B cell (primary cell): ENCODE measurements at regions not wholly inside any gene's neighbourhood (a gene's known extent, or its start where the extent isn't known, plus 50 kb on each side); places are given as distances from the start of the nearest gene placed in this dataset.

Experiments used
- ATAC-seq: fragments of 200-7000 bp; cut with Tn5 transposase; one replicate; pipeline ENCODE4 v1.10.0; 2021; ENCODE audit warnings: low read depth, mild to moderate bottlenecking, moderate number of reproducible peaks, moderate library complexity
- CTCF ChIA-PET: fragments of 350-600 bp; sonication (Branson Sonifier 250); formaldehyde crosslinking; loops from one replicate; lab custom pipeline; 2021; ENCODE audit warnings: antibody characterized with exemption, inconsistent platforms; lab: Charles Lee
- POLR2A ChIA-PET: fragments of 350-600 bp; sonication (Branson Sonifier 250); formaldehyde crosslinking; loops from one replicate; lab custom pipeline; 2021; ENCODE audit warnings: antibody characterized with exemption; lab: Charles Lee
- DNase-seq: peaks from one replicate; pipeline ENCODE4 v3.0.0; 2013
- H2AFZ ChIP-seq: 2 replicates; pipeline ENCODE4 v1.6.1; 2012; ENCODE audit warnings: mild to moderate bottlenecking, low read depth, low read length; ENCODE audit not compliant: insufficient read depth, poor library complexity, severe bottlenecking
- H3K27ac ChIP-seq, 2 donors: 1 replicate in 1 of 2; 2 replicates in 1 of 2; pipeline ENCODE4 v1.5.1; 2012 to 2013; ENCODE audit warnings: low read length in 2 of 2, mild to moderate bottlenecking in 2 of 2, moderate library complexity in 1 of 2
- H3K27me3 ChIP-seq, 4 experiments: fragments of 200-600 bp in 1 of 4; sonication (generic) in 1 of 4; replicated peaks in 1 of 4; 1 replicate in 2 of 4; 2 replicates in 2 of 4; pipeline versions ENCODE4 v1.6.1 to v1.7.0; 2013 to 2016; ENCODE audit warnings: low read length in 3 of 4, mild to moderate bottlenecking in 2 of 4, mixed read lengths in 1 of 4, moderate library complexity in 1 of 4; ENCODE audit not compliant: insufficient read depth in 4 of 4, control insufficient read depth in 3 of 4; ENCODE audit errors: control extremely low read depth in 1 of 4
- H3K36me3 ChIP-seq, 2 experiments: replicated peaks in 1 of 2; 1 replicate in 1 of 2; 2 replicates in 1 of 2; pipeline versions ENCODE4 v1.6.1 to v1.7.1; 2013; ENCODE audit warnings: low read length in 1 of 2; ENCODE audit not compliant: insufficient read depth in 2 of 2, control insufficient read depth in 1 of 2; ENCODE audit errors: control extremely low read depth in 1 of 2, extremely low read depth in 1 of 2
- H3K4me1 ChIP-seq, 2 donors: fragments of 200-600 bp in 1 of 2; sonication (generic) in 1 of 2; 1 replicate in 1 of 2; 2 replicates in 1 of 2; pipeline versions ENCODE4 v1.5.1 to v1.6.1; 2013 to 2017; ENCODE audit warnings: low read length in 2 of 2; ENCODE audit not compliant: control insufficient read depth in 2 of 2, insufficient read depth in 2 of 2
- H3K4me2 ChIP-seq: replicated peaks from 2 replicates; pipeline ENCODE3; 2012; ENCODE audit warnings: mild to moderate bottlenecking, low read depth, low read length; ENCODE audit not compliant: poor library complexity, severe bottlenecking
- H3K4me3 ChIP-seq, 5 experiments: fragments of 200-600 bp in 1 of 5; sonication (generic) in 1 of 5; 1 replicate in 3 of 5; 2 replicates in 2 of 5; pipeline versions ENCODE4 v1.5.1 to v1.7.0; 2011 to 2016; ENCODE audit warnings: low read length in 4 of 5, mild to moderate bottlenecking in 4 of 5, low read depth in 2 of 5, control low read depth in 1 of 5, moderate library complexity in 1 of 5; ENCODE audit not compliant: insufficient read depth in 1 of 5; ENCODE audit errors: control extremely low read depth in 1 of 5, extremely low read depth in 1 of 5
- H3K79me2 ChIP-seq: fragments of 200-600 bp; sonication (generic); one replicate; pipeline ENCODE4 v1.6.0; 2016; ENCODE audit warnings: low read length; ENCODE audit not compliant: control insufficient read depth, insufficient read depth
- H3K9ac ChIP-seq: fragments of 200-600 bp; sonication (generic); 2 replicates; pipeline ENCODE4 v1.6.1; 2017; ENCODE audit warnings: mild to moderate bottlenecking, low read length, moderate library complexity
- H3K9me3 ChIP-seq, 3 donors: one replicate each; pipeline versions ENCODE4 v1.6.1 to v1.7.1; 2013; ENCODE audit warnings: low read length in 2 of 3; ENCODE audit not compliant: control insufficient read depth in 2 of 3, insufficient read depth in 1 of 3; ENCODE audit errors: control extremely low read depth in 1 of 3
- H4K20me1 ChIP-seq: 2 replicates; pipeline ENCODE4 v1.6.0; 2012; ENCODE audit warnings: mild to moderate bottlenecking, low read length; ENCODE audit not compliant: insufficient read depth, control insufficient read depth, poor library complexity, severe bottlenecking
- H3K27ac Mint-ChIP-seq: one replicate; pipeline ENCODE4 v1.8.0; 2021; ENCODE audit warnings: mixed read lengths
- H3K27me3 Mint-ChIP-seq: one replicate; pipeline ENCODE4 v1.8.0; 2021; ENCODE audit warnings: mixed read lengths
- H3K4me1 Mint-ChIP-seq: one replicate; pipeline ENCODE4 v1.8.0; 2021; ENCODE audit warnings: mixed read lengths
- H3K4me3 Mint-ChIP-seq: one replicate; pipeline ENCODE4 v1.8.0; 2021; ENCODE audit warnings: mixed read lengths
- H3K9me3 Mint-ChIP-seq: one replicate; pipeline ENCODE4 v1.8.0; 2022; ENCODE audit warnings: mixed read lengths; ENCODE audit not compliant: insufficient read depth
- EZH2 ChIP-seq: IDR thresholded peaks from 2 replicates; pipeline ENCODE4 v1.6.1; 2012; ENCODE audit warnings: borderline replicate concordance, low read depth, mild to moderate bottlenecking, moderate library complexity, low read length; ENCODE audit not compliant: insufficient read depth, poor library complexity, severe bottlenecking
- WGBS: methylation state at CpG from one replicate; pipeline ENCODE4 v1.1.5; 2013; ENCODE audit warnings: missing lambda C conversion rate; ENCODE audit not compliant: insufficient coverage; 5-methylcytosine and 5-hydroxymethylcytosine counted together
- intact Hi-C: fragments of 100-400 bp; cut with micrococcal nuclease; formaldehyde crosslinking; loops from one replicate; pipeline ENCODE4 v1.10.0; 2022
- TF ChIP-seq, protein P1 (sequence below): fragments of 200-600 bp; IDR thresholded peaks from one replicate; pipeline ENCODE4 v1.8.0; 2022; ENCODE audit warnings: antibody characterized with exemption, mild to moderate bottlenecking

DNA sequence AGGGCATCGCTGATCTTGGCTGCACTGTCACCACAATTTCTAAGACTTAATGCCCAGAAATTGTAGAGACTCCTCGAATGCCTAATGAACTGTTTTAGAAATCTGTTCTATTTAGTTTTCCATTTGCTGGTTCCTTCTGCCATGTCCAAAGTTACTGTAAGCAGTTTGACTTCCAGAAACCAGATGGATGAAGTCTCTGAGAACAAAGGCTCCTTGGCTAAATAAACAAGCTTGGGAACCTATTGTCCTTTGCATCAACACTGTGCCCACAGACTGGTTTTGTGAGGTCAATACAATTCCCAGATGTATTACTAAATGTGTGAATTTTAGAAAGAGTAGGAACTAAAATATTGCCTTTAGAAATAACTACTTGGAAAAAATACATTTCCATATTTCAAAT is 600.2 kb downstream of the NYAP2 start:
- ChIA-PET POLR2A (no interaction called here), CTCF (no interaction called here)
- no peak overlapping the region for H3K27ac Mint-ChIP-seq
- Histone ChIP-seq H2AFZ (no peak overlapping the region), H3K4me1 (no peaks in the 10 kb centered on the region), H3K4me3 (no peak overlapping the region), H3K36me3 (no peaks in the 10 kb centered on the region), H3K27me3 (no peaks in the 10 kb centered on the region), H3K27ac (no peak overlapping the region), H3K9ac (no peak overlapping the region), H3K4me2 (no peak overlapping the region), H3K9me3 (no peaks in the 10 kb centered on the region), H3K79me2 (no peaks in the 10 kb centered on the region), H4K20me1 (no peaks in the 10 kb centered on the region)
- WGBS: 86% methylated on average over 2 of the region's 2 CpGs
- no peaks in the 10 kb centered on the region for H3K9me3 Mint-ChIP-seq
- intact Hi-C loops: no loop called here
- DNase-seq (no peak), ATAC-seq (no peak)
- H3K4me1 Mint-ChIP-seq: no peaks in the 10 kb centered on the region
- H3K4me3 Mint-ChIP-seq: no peak overlapping the region
- TF ChIP-seq, protein P1, sequence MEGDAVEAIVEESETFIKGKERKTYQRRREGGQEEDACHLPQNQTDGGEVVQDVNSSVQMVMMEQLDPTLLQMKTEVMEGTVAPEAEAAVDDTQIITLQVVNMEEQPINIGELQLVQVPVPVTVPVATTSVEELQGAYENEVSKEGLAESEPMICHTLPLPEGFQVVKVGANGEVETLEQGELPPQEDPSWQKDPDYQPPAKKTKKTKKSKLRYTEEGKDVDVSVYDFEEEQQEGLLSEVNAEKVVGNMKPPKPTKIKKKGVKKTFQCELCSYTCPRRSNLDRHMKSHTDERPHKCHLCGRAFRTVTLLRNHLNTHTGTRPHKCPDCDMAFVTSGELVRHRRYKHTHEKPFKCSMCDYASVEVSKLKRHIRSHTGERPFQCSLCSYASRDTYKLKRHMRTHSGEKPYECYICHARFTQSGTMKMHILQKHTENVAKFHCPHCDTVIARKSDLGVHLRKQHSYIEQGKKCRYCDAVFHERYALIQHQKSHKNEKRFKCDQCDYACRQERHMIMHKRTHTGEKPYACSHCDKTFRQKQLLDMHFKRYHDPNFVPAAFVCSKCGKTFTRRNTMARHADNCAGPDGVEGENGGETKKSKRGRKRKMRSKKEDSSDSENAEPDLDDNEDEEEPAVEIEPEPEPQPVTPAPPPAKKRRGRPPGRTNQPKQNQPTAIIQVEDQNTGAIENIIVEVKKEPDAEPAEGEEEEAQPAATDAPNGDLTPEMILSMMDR: no peak
- no peak for TF ChIP-seq EZH2
- H3K27me3 Mint-ChIP-seq: no peaks in the 10 kb centered on the region

DNA sequence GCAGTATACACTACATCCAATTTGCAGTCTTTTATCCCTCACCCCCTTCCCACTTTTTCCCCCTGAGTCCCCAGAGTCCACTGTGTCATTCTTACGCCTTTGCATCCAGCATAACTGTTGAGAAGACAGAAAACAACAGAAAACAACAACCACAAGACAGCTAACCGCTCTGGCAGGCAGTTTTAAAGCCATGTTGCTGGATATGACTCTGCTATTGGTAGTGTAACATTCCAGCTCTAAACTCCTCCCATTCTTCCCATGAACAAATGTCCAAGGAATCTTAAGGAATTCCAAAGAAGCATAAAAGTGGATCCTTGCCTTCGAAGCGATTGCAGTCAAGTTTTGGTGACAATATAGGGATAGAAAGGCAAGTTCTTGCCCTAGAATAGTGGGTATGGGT is 599.1 kb downstream of the NYAP2 start:
- DNase-seq (no peak), ATAC-seq (no peak)
- H3K4me3 ChIP-seq: no peak overlapping the region
- H4K20me1 ChIP-seq: no peaks in the 10 kb centered on the region
- no peaks in the 10 kb centered on the region for H3K9me3 ChIP-seq
- H3K27me3 ChIP-seq: no peaks in the 10 kb centered on the region
- POLR2A ChIA-PET: no interaction called here
- no peaks in the 10 kb centered on the region for H3K36me3 ChIP-seq
- no peak overlapping the region for H3K27ac Mint-ChIP-seq
- no peak overlapping the region for H3K4me3 Mint-ChIP-seq
- H3K27ac ChIP-seq: no peak overlapping the region
- 86% methylated on average over 3 of the region's 4 CpGs for WGBS
- no peaks in the 10 kb centered on the region for H3K4me1 Mint-ChIP-seq
- intact Hi-C loops: no loop called here
- no peaks in the 10 kb centered on the region for H3K27me3 Mint-ChIP-seq
- H3K79me2 ChIP-seq: no peaks in the 10 kb centered on the region
- H2AFZ ChIP-seq: no peak overlapping the region
- CTCF ChIA-PET: no interaction called here
- no peak overlapping the region for H3K9ac ChIP-seq
- no peaks in the 10 kb centered on the region for H3K9me3 Mint-ChIP-seq
- TF ChIP-seq, protein P1: no peak
- TF ChIP-seq EZH2: no peak
- H3K4me2 ChIP-seq: no peak overlapping the region
- H3K4me1 ChIP-seq: no peaks in the 10 kb centered on the region
